Osteoblast (primary cell): ENCODE measurements at regions not wholly inside any gene's neighbourhood (a gene's known extent, or its start where the extent isn't known, plus 50 kb on each side); places are given as distances from the start of the nearest gene placed in this dataset.

ENCODE experiments used
- DNase-seq: peaks from one replicate; pipeline ENCODE4 v3.0.0; 2011; ENCODE audit warnings: low spot score, mixed read lengths; ENCODE audit not compliant: insufficient read length; ENCODE audit errors: missing footprints
- H2AFZ ChIP-seq: 2 replicates; pipeline ENCODE4 v1.6.0; 2011; ENCODE audit warnings: mild to moderate bottlenecking, low read length
- H3K27ac ChIP-seq: 2 replicates; pipeline ENCODE4 v1.5.1; 2011; ENCODE audit warnings: mild to moderate bottlenecking, low read depth, low read length, moderate library complexity
- H3K27me3 ChIP-seq: 2 replicates; pipeline ENCODE4 v1.6.0; 2012; ENCODE audit warnings: mild to moderate bottlenecking, control low read depth, inconsistent platforms, low read length, moderate library complexity; ENCODE audit not compliant: insufficient read depth
- H3K36me3 ChIP-seq: 2 replicates; pipeline ENCODE4 v1.5.1; 2011; ENCODE audit warnings: mild to moderate bottlenecking, low read length, control low read depth, moderate library complexity; ENCODE audit not compliant: insufficient read depth
- H3K4me1 ChIP-seq: 2 replicates; pipeline ENCODE4 v1.5.1; 2011; ENCODE audit warnings: mild to moderate bottlenecking, low read length, control low read depth, moderate library complexity; ENCODE audit not compliant: insufficient read depth
- H3K4me2 ChIP-seq: 2 replicates; pipeline ENCODE4 v1.6.0; 2011; ENCODE audit warnings: mild to moderate bottlenecking, low read length; ENCODE audit not compliant: insufficient read depth
- H3K4me3 ChIP-seq: fragments of 200-600 bp; sonication (generic); 3 replicates; pipeline ENCODE4 v1.5.1; 2012; ENCODE audit warnings: mild to moderate bottlenecking, low read length, inconsistent platforms; ENCODE audit not compliant: insufficient read depth
- H3K79me2 ChIP-seq: 2 replicates; pipeline ENCODE4 v1.6.0; 2012; ENCODE audit warnings: mild to moderate bottlenecking, low read length, control low read depth, inconsistent platforms; ENCODE audit not compliant: insufficient read depth
- H3K9me3 ChIP-seq: 2 replicates; pipeline ENCODE4 v1.5.1; 2011; ENCODE audit warnings: low read depth, low read length, control low read depth
- H4K20me1 ChIP-seq: 2 replicates; pipeline ENCODE4 v1.6.0; 2012; ENCODE audit warnings: mild to moderate bottlenecking, low read length, control low read depth; ENCODE audit not compliant: insufficient read depth
- TF ChIP-seq, protein P1 (sequence below): IDR thresholded peaks from 2 replicates; pipeline ENCODE4 v1.5.1; 2011; ENCODE audit warnings: mild to moderate bottlenecking, low read depth, low read length, moderate library complexity; ENCODE audit errors: extremely low read depth

DNA sequence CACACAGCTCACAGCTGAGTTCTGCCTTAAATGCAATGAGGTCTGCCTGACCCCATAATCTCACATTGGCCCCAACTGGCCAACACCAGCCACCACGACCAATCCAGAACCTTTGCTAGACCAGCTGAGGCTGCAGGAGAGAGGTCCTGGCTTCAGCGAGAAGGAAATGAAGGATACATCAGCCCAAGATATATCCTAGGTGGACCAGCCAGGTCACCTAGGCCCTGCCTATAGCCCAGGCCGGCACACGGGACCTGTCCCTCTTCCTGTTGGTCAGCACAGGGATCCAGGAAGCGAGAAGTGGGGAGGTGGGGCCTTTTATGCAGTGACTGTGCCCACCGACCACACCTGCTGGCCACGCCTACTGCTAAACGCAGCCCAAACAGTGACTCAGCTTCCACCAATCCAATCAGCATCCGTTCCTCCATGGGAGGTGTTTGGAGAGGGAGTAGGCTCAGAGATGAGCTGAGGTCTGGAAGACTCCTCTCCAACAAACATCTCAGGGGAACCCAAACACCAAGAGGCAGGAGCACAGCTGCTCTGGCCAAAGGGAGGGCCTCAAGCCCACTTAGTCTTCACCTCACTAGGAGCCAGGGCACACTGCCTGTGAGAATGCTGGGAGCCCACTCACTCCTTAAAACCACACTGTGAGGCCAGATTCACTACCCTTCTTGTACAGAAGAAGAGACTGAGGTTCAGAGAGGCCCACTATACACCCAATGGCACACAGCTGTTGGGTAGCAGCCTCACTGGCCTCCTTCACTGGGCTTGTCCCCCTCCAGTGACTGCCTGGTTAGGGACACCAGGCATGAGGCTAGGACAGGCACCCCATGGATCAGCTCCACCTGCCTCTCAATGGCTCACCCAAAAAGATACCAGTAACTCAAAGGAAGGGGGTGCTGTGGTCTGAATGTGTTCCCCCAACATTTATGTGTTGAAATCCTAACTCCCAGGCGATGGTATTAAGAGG, 51.3 kb upstream of the PPP2R5C start:
- H3K4me1 ChIP-seq = peaks cover 3% of the 10 kb centered on the region
- no peak overlapping the region for H3K4me3 ChIP-seq
- no peaks in the 10 kb centered on the region for H3K36me3 ChIP-seq
- H3K27me3 ChIP-seq = peaks cover 13% of the 10 kb centered on the region
- no peak overlapping the region for H3K27ac ChIP-seq
- no peak overlapping the region for H3K4me2 ChIP-seq
- no peaks in the 10 kb centered on the region for H3K79me2 ChIP-seq
- DNase-seq = peak; percentile 83
- no peak overlapping the region for H2AFZ ChIP-seq
- TF ChIP-seq, protein P1, sequence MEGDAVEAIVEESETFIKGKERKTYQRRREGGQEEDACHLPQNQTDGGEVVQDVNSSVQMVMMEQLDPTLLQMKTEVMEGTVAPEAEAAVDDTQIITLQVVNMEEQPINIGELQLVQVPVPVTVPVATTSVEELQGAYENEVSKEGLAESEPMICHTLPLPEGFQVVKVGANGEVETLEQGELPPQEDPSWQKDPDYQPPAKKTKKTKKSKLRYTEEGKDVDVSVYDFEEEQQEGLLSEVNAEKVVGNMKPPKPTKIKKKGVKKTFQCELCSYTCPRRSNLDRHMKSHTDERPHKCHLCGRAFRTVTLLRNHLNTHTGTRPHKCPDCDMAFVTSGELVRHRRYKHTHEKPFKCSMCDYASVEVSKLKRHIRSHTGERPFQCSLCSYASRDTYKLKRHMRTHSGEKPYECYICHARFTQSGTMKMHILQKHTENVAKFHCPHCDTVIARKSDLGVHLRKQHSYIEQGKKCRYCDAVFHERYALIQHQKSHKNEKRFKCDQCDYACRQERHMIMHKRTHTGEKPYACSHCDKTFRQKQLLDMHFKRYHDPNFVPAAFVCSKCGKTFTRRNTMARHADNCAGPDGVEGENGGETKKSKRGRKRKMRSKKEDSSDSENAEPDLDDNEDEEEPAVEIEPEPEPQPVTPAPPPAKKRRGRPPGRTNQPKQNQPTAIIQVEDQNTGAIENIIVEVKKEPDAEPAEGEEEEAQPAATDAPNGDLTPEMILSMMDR = no peak
- peaks cover 6% of the 10 kb centered on the region for H3K9me3 ChIP-seq
- no peaks in the 10 kb centered on the region for H4K20me1 ChIP-seq

GRCh38 chr14:101711041-101711856, 50.3 kb upstream of the PPP2R5C start:
- H4K20me1 ChIP-seq = no peaks in the 10 kb centered on the region
- no peaks in the 10 kb centered on the region for H3K79me2 ChIP-seq
- TF ChIP-seq, protein P1 = no peak
- peak; percentile 62 for DNase-seq
- H3K4me2 ChIP-seq = no peak overlapping the region
- H3K4me1 ChIP-seq = peaks cover 3% of the 10 kb centered on the region
- no peak overlapping the region for H2AFZ ChIP-seq
- peaks cover 6% of the 10 kb centered on the region for H3K9me3 ChIP-seq
- no peaks in the 10 kb centered on the region for H3K36me3 ChIP-seq
- H3K27me3 ChIP-seq = peaks cover 3% of the 10 kb centered on the region
- H3K4me3 ChIP-seq = no peak overlapping the region
- no peak overlapping the region for H3K27ac ChIP-seq
